Activated naive CD8-positive, alpha-beta T cell (primary cell): ENCODE measurements at regions not wholly inside any gene's neighbourhood (a gene's known extent, or its start where the extent isn't known, plus 50 kb on each side); places are given as distances from the start of the nearest gene placed in this dataset.

ENCODE experiments used
- H3K27ac Mint-ChIP-seq: one replicate; pipeline ENCODE4 v1.8.0; 2021; ENCODE audit warnings: mixed read lengths
- H3K27me3 Mint-ChIP-seq: one replicate; pipeline ENCODE4 v1.8.0; 2021; ENCODE audit warnings: mixed read lengths
- H3K36me3 Mint-ChIP-seq: one replicate; pipeline ENCODE4 v1.8.0; 2021; ENCODE audit warnings: mixed read lengths
- H3K4me1 Mint-ChIP-seq: one replicate; pipeline ENCODE4 v1.8.0; 2021; ENCODE audit warnings: low read depth, mixed read lengths
- H3K4me3 Mint-ChIP-seq: one replicate; pipeline ENCODE4 v1.8.0; 2021; ENCODE audit warnings: mild to moderate bottlenecking, mixed read lengths
- H3K9me3 Mint-ChIP-seq: one replicate; pipeline ENCODE4 v1.8.0; 2021; ENCODE audit warnings: low read depth, mixed read lengths

GRCh38 chr7:130989101-130989795, 255.2 kb upstream of the KLF14 start:
- Mint-ChIP-seq H3K27ac (peak overlapping the region; percentile 91), H3K4me1 (peaks cover 87% of the 10 kb centered on the region), H3K36me3 (peaks cover 7% of the 10 kb centered on the region), H3K27me3 (no peaks in the 10 kb centered on the region), H3K9me3 (no peaks in the 10 kb centered on the region), H3K4me3 (peak overlapping the region; percentile 52)

DNA sequence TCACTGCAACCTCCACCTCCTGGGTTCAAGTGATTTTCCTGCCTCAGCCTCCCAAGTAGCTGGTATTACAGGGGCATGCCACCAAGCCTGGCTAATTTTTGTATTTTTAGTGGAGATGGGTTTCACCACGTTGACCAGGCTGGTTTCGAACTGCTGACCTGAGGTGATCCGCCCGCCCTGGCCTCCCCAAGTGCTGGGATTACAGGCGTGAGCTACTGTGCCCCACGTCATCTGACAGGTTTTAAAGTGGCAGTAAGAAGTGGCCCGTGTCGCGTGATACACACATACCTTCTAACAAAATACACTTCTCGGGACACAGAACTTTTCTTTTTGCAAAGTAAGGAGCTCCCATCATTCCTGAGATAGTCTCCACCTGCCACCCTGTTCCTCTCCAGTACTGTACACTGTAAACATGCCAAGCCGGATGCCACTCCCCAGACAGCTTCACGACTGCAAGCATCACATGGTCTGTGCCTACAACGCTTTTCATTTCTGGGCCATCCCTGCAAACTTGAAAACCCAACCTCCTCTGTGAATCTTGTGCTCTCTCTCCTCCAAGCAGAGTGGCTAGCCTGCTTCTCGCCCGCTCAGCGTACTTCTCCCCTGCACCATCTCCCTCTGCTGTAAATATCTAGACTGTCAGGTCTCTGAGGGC, 256.3 kb upstream of the KLF14 start:
- H3K4me3 Mint-ChIP-seq, result peak overlapping the region; percentile 35
- peaks cover 7% of the 10 kb centered on the region for H3K36me3 Mint-ChIP-seq

GRCh38 chr7:130993671-130994365, 259.8 kb upstream of the KLF14 start:
- H3K36me3 Mint-ChIP-seq, result peaks cover 8% of the 10 kb centered on the region
- no peaks in the 10 kb centered on the region for H3K27me3 Mint-ChIP-seq
- peak overlapping the region; percentile 65 for H3K4me3 Mint-ChIP-seq
- H3K9me3 Mint-ChIP-seq, result no peaks in the 10 kb centered on the region
- H3K27ac Mint-ChIP-seq, result peak overlapping the region; percentile 95
- peaks cover 86% of the 10 kb centered on the region for H3K4me1 Mint-ChIP-seq

More for the DNA sequence above, 256.3 kb upstream of the KLF14 start:
- Mint-ChIP-seq H3K4me1 (peaks cover 87% of the 10 kb centered on the region), H3K27ac (peak overlapping the region; percentile 88), H3K9me3 (no peaks in the 10 kb centered on the region), H3K27me3 (no peaks in the 10 kb centered on the region)

- Mint-ChIP-seq H3K9me3 (no peaks in the 10 kb centered on the region), H3K4me3 (peak overlapping the region; percentile 65), H3K36me3 (peaks cover 10% of the 10 kb centered on the region), H3K27ac (peak overlapping the region; percentile 95), H3K27me3 (no peaks in the 10 kb centered on the region), H3K4me1 (peaks cover 86% of the 10 kb centered on the region)
Measured at GRCh38 chr7:130994378-130995115, 260.5 kb upstream of the KLF14 start.

DNA sequence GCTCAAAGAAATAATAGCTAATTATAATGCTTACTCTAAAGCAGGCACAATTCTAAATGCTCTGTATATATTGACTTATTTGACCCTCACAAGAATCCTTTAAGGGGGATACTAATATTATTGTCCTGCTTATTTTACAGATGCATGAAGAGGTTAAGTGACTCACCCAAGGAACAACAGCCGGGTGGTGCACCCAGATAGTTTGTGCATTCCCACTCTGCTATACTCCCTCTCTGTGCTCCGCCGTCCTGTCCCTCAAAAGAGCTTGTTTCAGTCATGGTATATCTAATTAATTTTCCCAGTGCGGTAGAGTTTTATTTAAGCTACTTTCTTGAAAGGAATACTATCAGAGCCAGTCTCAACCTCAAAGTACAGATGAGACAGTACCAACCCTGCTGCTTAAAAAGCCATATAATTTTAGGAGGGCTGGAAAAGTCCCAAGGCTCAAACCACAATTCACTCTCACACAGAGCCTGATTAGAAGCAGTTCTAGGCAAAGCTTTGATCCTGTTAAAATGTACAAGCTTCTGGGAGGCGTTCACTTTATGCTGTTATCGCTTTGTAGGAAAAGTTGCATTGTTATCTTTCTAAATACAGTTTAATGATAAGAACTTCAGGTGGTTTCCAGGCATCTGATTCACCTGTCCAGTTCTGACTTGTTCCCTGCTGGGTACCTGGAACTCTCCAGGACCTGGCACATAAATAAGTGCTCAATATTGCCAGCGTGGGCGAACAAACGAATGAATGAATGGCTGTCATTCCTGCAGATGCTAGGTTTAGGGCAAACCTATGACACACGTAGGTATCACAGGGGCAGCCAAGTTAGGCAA, 261.5 kb upstream of the KLF14 start:
- Mint-ChIP-seq H3K27me3 (no peaks in the 10 kb centered on the region), H3K36me3 (peaks cover 10% of the 10 kb centered on the region), H3K9me3 (no peaks in the 10 kb centered on the region), H3K4me3 (peak overlapping the region; percentile 9), H3K4me1 (peaks cover 87% of the 10 kb centered on the region), H3K27ac (peak overlapping the region; percentile 95)

DNA sequence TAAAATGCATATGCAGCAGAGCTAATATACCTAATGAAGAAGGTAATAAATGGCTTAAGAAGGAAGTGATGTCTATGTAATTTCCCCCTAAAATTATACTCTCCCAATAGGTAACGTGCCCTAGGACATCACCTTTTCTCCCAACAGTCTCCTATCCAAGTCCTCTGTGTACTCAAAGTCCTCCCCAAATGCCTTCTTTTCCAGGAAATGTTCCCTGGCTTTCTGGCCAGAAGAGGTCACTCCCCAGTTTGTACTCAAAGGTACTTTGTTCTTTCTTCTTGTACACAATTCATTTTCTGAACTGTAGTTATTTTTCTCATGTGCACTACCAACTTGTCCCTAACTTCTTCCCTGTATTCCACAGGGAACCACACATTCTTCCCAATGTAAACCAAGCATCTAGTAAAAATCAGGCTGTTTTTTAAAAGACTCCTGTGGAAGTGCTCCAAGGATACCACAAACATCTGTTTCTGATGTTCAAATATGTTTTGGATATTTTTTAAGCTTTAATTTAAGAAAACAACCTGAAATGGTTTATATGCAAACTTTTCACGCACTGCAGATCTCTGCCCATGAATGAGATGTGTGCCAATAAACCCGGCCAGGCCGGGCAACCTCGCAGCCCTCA, 262.3 kb upstream of the KLF14 start:
- peak overlapping the region; percentile 95 for H3K27ac Mint-ChIP-seq
- no peaks in the 10 kb centered on the region for H3K9me3 Mint-ChIP-seq
- peak overlapping the region; percentile 60 for H3K4me3 Mint-ChIP-seq
- peaks cover 10% of the 10 kb centered on the region for H3K36me3 Mint-ChIP-seq
- no peaks in the 10 kb centered on the region for H3K27me3 Mint-ChIP-seq
- peaks cover 86% of the 10 kb centered on the region for H3K4me1 Mint-ChIP-seq

GRCh38 chr7:130996833-130997231, 262.8 kb upstream of the KLF14 start:
- Mint-ChIP-seq H3K36me3 (peaks cover 14% of the 10 kb centered on the region), H3K4me1 (peaks cover 84% of the 10 kb centered on the region), H3K4me3 (peak overlapping the region; percentile 60), H3K9me3 (no peaks in the 10 kb centered on the region), H3K27ac (peak overlapping the region; percentile 95), H3K27me3 (no peaks in the 10 kb centered on the region)

DNA sequence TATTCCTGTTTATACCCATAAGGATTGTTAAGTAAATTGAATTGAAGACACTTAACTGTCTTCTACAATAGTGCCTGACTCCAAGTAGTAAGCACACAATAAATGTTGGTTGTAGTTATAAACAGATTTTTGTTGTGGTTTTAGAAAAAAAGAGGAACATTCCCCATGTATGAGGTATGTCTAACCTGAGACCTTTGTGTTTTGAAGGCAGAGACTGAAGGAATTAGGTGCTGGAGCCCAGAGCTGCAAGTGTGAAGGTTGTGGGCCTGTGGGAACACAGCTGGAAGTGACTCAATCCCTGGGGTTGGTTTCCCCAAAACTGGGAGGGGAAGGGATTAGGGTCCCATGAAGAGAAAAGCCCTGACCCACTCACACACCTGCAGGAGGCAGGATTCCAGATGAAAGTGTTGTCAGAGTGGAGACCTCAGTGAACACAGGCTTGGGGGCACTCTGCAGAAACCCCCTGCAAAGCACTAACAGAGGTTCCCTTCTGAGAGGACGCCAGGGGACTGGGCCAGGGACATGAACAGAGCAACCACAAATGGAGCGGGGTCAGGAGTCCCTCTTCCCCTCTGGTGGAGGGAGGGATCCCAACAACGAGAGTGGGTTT, 265.1 kb upstream of the KLF14 start:
- peaks cover 21% of the 10 kb centered on the region for H3K36me3 Mint-ChIP-seq
- H3K27ac Mint-ChIP-seq, result peak overlapping the region; percentile 95
- no peak overlapping the region for H3K4me3 Mint-ChIP-seq
- peaks cover 85% of the 10 kb centered on the region for H3K4me1 Mint-ChIP-seq
- no peaks in the 10 kb centered on the region for H3K27me3 Mint-ChIP-seq
- peaks cover 5% of the 10 kb centered on the region for H3K9me3 Mint-ChIP-seq

DNA sequence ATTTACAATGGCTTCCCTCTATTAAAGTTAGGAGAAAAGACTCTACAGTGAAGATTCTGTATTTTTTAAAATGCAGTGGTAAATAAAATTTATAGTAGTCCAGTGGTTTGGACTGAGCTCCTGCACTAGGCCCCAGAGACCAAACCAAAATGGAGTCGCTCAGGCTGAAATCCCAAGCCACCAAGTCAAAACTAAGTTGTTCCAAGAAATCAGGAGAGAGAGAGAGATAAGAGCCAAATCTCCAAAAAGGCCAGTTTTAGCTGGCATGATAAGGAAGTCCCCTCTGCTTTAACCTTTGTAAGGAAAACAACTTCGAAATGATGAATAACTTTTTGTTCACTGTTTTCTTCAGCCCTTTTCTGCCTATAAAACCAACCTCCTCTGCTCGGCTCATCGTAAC, 265.9 kb upstream of the KLF14 start:
- Mint-ChIP-seq H3K9me3 (peaks cover 5% of the 10 kb centered on the region), H3K27ac (peak overlapping the region; percentile 68), H3K27me3 (no peaks in the 10 kb centered on the region), H3K36me3 (peaks cover 23% of the 10 kb centered on the region), H3K4me1 (peaks cover 85% of the 10 kb centered on the region), H3K4me3 (peak overlapping the region; percentile 27)

GRCh38 chr7:131000389-131000788, 266.4 kb upstream of the KLF14 start:
- H3K9me3 Mint-ChIP-seq, result peaks cover 5% of the 10 kb centered on the region
- H3K4me3 Mint-ChIP-seq, result peak overlapping the region; percentile 27
- H3K4me1 Mint-ChIP-seq, result peaks cover 84% of the 10 kb centered on the region
- peak overlapping the region; percentile 68 for H3K27ac Mint-ChIP-seq
- no peaks in the 10 kb centered on the region for H3K27me3 Mint-ChIP-seq
- peaks cover 26% of the 10 kb centered on the region for H3K36me3 Mint-ChIP-seq

GRCh38 chr7:131000873-131001272, 266.9 kb upstream of the KLF14 start:
- H3K36me3 Mint-ChIP-seq, result peaks cover 29% of the 10 kb centered on the region
- no peaks in the 10 kb centered on the region for H3K27me3 Mint-ChIP-seq
- H3K4me1 Mint-ChIP-seq, result peaks cover 82% of the 10 kb centered on the region
- peaks cover 5% of the 10 kb centered on the region for H3K9me3 Mint-ChIP-seq
- H3K4me3 Mint-ChIP-seq, result no peak overlapping the region
- H3K27ac Mint-ChIP-seq, result peak overlapping the region; percentile 41

DNA sequence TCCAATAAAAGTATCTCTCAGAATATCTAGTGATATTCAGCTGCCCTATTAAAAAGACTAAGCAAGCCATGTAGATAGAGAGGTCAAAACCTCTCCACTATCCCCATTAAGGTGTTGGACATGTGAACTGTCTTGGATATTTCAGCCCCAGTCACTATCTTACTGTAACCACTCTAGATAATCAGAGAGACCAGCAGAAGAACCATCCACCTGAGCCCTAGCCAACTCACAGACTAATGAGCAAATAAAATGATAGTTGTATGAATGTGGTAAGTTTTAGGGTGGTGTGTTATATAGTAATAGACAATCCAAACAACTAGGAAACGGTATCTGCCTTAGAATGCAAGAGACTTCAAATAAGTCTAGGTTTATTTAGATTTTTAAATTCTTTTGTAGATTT, 268.6 kb upstream of the KLF14 start:
- H3K27me3 Mint-ChIP-seq, result no peaks in the 10 kb centered on the region
- H3K4me1 Mint-ChIP-seq, result peaks cover 80% of the 10 kb centered on the region
- H3K27ac Mint-ChIP-seq, result no peak overlapping the region
- H3K4me3 Mint-ChIP-seq, result no peak overlapping the region
- H3K9me3 Mint-ChIP-seq, result peaks cover 5% of the 10 kb centered on the region
- H3K36me3 Mint-ChIP-seq, result peaks cover 29% of the 10 kb centered on the region

DNA sequence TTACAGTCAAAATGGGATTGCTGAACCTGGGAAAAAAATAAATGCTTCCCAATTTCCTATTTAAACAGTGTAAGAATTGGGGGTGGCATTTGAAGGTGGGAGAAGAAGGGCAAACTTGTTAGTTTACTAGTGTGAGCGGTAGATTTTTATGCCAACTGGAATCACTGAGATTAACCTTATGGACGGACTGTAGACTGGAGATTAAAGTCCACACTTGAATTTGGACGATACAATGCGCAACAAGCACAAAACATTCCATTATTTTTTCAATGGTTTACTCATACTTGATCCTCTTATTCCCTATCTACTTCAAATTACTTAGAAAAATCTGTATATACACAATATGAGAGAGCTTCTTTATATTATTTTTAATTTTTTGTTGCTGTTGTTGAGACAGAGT, 269.6 kb upstream of the KLF14 start:
- H3K4me1 Mint-ChIP-seq, result peaks cover 79% of the 10 kb centered on the region
- H3K9me3 Mint-ChIP-seq, result peaks cover 5% of the 10 kb centered on the region
- no peaks in the 10 kb centered on the region for H3K27me3 Mint-ChIP-seq
- H3K27ac Mint-ChIP-seq, result peak overlapping the region; percentile 22
- H3K4me3 Mint-ChIP-seq, result no peak overlapping the region
- peaks cover 26% of the 10 kb centered on the region for H3K36me3 Mint-ChIP-seq
